Activated CD4-positive, alpha-beta T cell treated with anti-CD3 and anti-CD28 coated beads, Interleukin-2, Interleukin-6, amounts not matched to agents 100 ng/mL and 50 ng/mL, durations not matched to agents 16 hours and 8 hours (primary cell): ENCODE measurements at regions not wholly inside any gene's neighbourhood (a gene's known extent, or its start where the extent isn't known, plus 50 kb on each side); places are given as distances from the start of the nearest gene placed in this dataset.

Experiments used
- DNase-seq: peaks from one replicate; pipeline ENCODE4 v3.0.0-alpha.2; 2020

- no peak for DNase-seq
These were observed 60.5 kb upstream of the COL13A1 start for GRCh38 chr10:69741252-69741651.

GRCh38 chr10:69741671-69742355, 59.9 kb upstream of the COL13A1 start:
- no peak for DNase-seq

GRCh38 chr10:69742356-69742695, 59.4 kb upstream of the COL13A1 start:
- no peak for DNase-seq

- peak; percentile 25 for DNase-seq
These were observed 58.6 kb upstream of the COL13A1 start for GRCh38 chr10:69742928-69743602.

GRCh38 chr10:69744971-69745370, 56.7 kb upstream of the COL13A1 start:
- no peak for DNase-seq

GRCh38 chr10:69745698-69746097, 56.0 kb upstream of the COL13A1 start:
- DNase-seq = peak; percentile 23

- DNase-seq = no peak
These were observed 54.5 kb upstream of the COL13A1 start for GRCh38 chr10:69747179-69747578.

- DNase-seq = no peak
These were observed 53.1 kb upstream of the COL13A1 start for GRCh38 chr10:69748621-69749020.

GRCh38 chr10:69749178-69750010, 52.3 kb upstream of the COL13A1 start:
- DNase-seq = no peak

- no peak for DNase-seq
These were observed 51.7 kb upstream of the COL13A1 start for GRCh38 chr10:69750011-69750373.

GRCh38 chr10:69750725-69751124, 51.0 kb upstream of the COL13A1 start:
- DNase-seq = no peak

GRCh38 chr10:69751214-69751613, 50.5 kb upstream of the COL13A1 start:
- DNase-seq = no peak
